ENCODE measurements at regions not wholly inside any gene's neighbourhood (a gene's known extent, or its start where the extent isn't known, plus 50 kb on each side); places are given as distances from the start of the nearest gene placed in this dataset.
"Not testable (repeated sequence)": the region's sequence is repeated elsewhere in the genome, so short reads cannot be mapped to it uniquely, and the experiment has no call there.

GRCh38 chr3:153052096-153052460, 109.9 kb upstream of the RAP2B start:
- DNase-seq (ENCODE audit: low spot score): no peak
- peak; percentile 41 for ATAC-seq (ENCODE audit: low FRiP score)
- no peak for TF ChIP-seq CTCF (IDR thresholded peaks at IDR 0.05)

GRCh38 chr3:153055217-153055616, 106.8 kb upstream of the RAP2B start:
- no peak for DNase-seq (ENCODE audit: low spot score)
- TF ChIP-seq CTCF (IDR thresholded peaks at IDR 0.05): no peak
- ATAC-seq (ENCODE audit: low FRiP score): no peak

- no peak for TF ChIP-seq CTCF (IDR thresholded peaks at IDR 0.05)
- no peak for ATAC-seq (ENCODE audit: low FRiP score)
These were observed 106.2 kb upstream of the RAP2B start for GRCh38 chr3:153055779-153056178.

GRCh38 chr3:153058031-153058688, 103.9 kb upstream of the RAP2B start:
- DNase-seq (ENCODE audit: low spot score); ATAC-seq (ENCODE audit: low FRiP score): not testable (repeated sequence)

More at GRCh38 chr3:153055779-153056178, 106.2 kb upstream of the RAP2B start:
- DNase-seq (ENCODE audit: low spot score): no peak

DNA sequence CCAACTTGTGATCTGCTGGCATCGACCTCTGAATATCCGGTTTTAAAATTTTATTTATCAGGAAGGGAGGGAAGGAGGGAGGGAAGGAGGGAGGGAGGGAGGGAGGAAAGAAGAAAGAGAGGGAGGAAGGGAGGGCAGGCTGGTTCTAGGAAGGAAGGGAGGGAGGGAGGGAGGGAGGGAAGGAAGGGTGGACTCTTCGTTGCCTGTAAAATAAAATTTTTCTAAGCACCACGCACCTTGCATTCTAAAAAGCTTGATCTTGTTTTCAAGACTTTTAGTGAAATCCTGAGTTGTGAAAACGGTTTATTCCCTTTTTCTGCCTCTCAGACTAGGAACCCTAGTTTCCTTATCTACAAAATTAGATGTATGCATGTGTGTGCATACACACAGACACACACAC, 101.7 kb upstream of the RAP2B start:
- no peak for TF ChIP-seq CTCF (IDR thresholded peaks at IDR 0.05)
- no peak for DNase-seq (ENCODE audit: low spot score)
- no peak for ATAC-seq (ENCODE audit: low FRiP score)

DNA sequence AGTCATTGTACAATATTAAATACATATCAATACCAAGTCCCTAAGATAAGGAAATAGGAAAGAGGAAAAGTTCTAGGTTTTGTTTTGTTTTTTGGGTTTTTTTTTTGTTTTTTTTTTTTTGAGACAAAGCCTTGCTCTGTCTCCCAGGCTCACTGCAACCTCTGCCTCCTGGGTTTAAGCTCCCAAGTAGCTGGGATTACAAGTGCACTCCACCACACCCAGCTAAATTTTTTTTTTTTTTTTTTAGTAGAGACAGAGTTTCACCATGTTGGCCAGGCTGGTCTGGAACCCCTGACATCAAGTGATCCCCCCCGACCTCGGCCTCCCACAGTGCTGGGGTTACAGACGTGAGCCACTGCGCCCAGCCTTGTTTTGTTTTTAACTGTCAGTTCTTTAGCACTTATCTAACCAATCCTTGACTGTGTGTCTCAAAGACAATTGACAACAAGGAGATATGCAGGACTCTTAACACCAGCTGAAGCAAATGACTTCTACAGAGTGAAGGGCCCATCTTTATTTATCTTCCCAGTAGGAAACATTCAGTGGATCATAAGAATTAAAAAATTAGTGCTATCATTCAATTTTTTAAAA, 100.0 kb upstream of the RAP2B start:
- DNase-seq (ENCODE audit: low spot score) (no peak), ATAC-seq (ENCODE audit: low FRiP score) (no peak)
- TF ChIP-seq CTCF (IDR thresholded peaks at IDR 0.05): no peak

GRCh38 chr3:153063337-153063736, 98.7 kb upstream of the RAP2B start:
- no peak for TF ChIP-seq CTCF (IDR thresholded peaks at IDR 0.05)
- DNase-seq (ENCODE audit: low spot score) (no peak), ATAC-seq (ENCODE audit: low FRiP score) (no peak)
